IPS-18c (cell line): ENCODE measurements at regions not wholly inside any gene's neighbourhood (a gene's known extent, or its start where the extent isn't known, plus 50 kb on each side); places are given as distances from the start of the nearest gene placed in this dataset.
A peak's percentile ranks its signal among the peaks of the same experiment; 100 is the strongest.

Experiments
- H3K4me3 ChIP-seq: 2 replicates; pipeline ENCODE4 v1.7.0; 2013; ENCODE audit warnings: low read depth, mild to moderate bottlenecking, low read length, moderate library complexity; ENCODE audit not compliant: insufficient read depth
- H3K9me3 ChIP-seq: one replicate; pipeline ENCODE4 v1.6.1; 2013; ENCODE audit warnings: mild to moderate bottlenecking, low read length, moderate library complexity; ENCODE audit not compliant: control insufficient read depth, insufficient read depth

GRCh38 chr1:235925016-235925415 is 58.3 kb upstream of the LYST start:
- Histone ChIP-seq H3K9me3 (no peaks in the 10 kb centered on the region), H3K4me3 (no peak overlapping the region)

- Histone ChIP-seq H3K9me3 (no peaks in the 10 kb centered on the region), H3K4me3 (no peak overlapping the region)
Measured at GRCh38 chr1:235923466-235924021, 56.8 kb upstream of the LYST start.

GRCh38 chr1:235920596-235921375 is 54.1 kb upstream of the LYST start:
- Histone ChIP-seq H3K4me3 (no peak overlapping the region), H3K9me3 (no peaks in the 10 kb centered on the region)

GRCh38 chr1:235919833-235920441 is 53.2 kb upstream of the LYST start:
- H3K4me3 ChIP-seq: 0 out of 2 replicates have a peak overlapping the region, but pooled peaks have one; percentile 29
- H3K9me3 ChIP-seq: no peaks in the 10 kb centered on the region

GRCh38 chr1:235919127-235919832 is 52.6 kb upstream of the LYST start:
- Histone ChIP-seq H3K4me3 (no peak overlapping the region), H3K9me3 (no peaks in the 10 kb centered on the region)

- no peak overlapping the region for H3K4me3 ChIP-seq
- no peaks in the 10 kb centered on the region for H3K9me3 ChIP-seq
Measured at GRCh38 chr1:235918465-235918864, 51.8 kb upstream of the LYST start.

- no peaks in the 10 kb centered on the region for H3K9me3 ChIP-seq
Measured at GRCh38 chr1:235918032-235918431, 51.3 kb upstream of the LYST start.

GRCh38 chr1:235917267-235917811 is 50.6 kb upstream of the LYST start:
- Histone ChIP-seq H3K4me3 (no peak overlapping the region), H3K9me3 (no peaks in the 10 kb centered on the region)

More at GRCh38 chr1:235918032-235918431, 51.3 kb upstream of the LYST start:
- no peak overlapping the region for H3K4me3 ChIP-seq
